Activated CD4-positive, CD25-positive, alpha-beta regulatory T cell (primary cell): ENCODE measurements at regions not wholly inside any gene's neighbourhood (a gene's known extent, or its start where the extent isn't known, plus 50 kb on each side); places are given as distances from the start of the nearest gene placed in this dataset.
"Not testable (repeated sequence)": the region's sequence is repeated elsewhere in the genome, so short reads cannot be mapped to it uniquely, and the experiment has no call there.

Experiments used
- DNase-seq, 4 experiments: peaks; one replicate each; lab custom pipeline; 2025; lab: John Stamatoyannopoulos, UW

- no peak for DNase-seq
Observed at GRCh38 chr21:15203740-15204139, 138.9 kb upstream of the NRIP1 start.

GRCh38 chr21:15204140-15204969, 139.6 kb upstream of the NRIP1 start:
- no peak for DNase-seq

GRCh38 chr21:15204970-15205286, 140.1 kb upstream of the NRIP1 start:
- DNase-seq = no peak

GRCh38 chr21:15206514-15206913, 141.7 kb upstream of the NRIP1 start:
- no peak for DNase-seq

DNA sequence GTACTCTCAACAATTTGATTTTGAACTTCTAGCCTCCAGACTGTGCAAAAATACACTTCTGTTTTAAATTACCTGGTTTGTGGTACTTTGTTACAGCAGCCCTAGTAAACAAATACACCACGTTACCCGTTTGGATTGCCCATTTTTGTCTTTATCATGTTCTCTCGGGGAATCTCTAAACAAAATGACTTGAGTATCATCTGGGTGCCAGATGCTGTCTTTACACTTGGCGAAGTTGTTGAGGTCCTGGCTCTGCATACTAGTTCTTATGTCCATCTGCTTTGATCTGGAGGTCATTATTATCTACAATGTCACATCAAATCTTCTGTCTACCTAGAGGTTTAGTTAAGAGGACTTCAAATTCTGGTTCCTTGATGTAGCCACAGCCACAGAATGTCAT, 142.4 kb upstream of the NRIP1 start:
- DNase-seq = no peak

- DNase-seq = no peak
Observed at GRCh38 chr21:15207635-15208370, 143.0 kb upstream of the NRIP1 start.

DNA sequence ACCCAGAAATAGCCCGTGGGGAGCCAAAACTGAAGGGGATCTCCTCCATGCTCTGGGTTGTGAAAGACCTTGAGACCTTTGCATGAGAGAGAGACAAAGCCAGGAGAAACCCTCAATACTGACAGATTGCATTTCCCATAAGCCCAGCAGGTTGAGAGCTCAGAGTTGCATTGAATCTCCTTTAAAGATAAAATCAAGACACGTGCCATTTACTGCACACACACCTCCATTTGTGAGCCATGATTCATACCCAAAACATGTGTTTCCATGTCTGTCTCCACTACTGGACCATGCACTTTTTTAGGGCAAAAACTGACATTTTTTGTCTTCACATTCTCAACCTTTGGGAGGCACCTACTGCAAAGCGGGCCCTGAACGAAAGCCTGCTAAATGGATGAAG, 144.0 kb upstream of the NRIP1 start:
- no peak for DNase-seq

DNA sequence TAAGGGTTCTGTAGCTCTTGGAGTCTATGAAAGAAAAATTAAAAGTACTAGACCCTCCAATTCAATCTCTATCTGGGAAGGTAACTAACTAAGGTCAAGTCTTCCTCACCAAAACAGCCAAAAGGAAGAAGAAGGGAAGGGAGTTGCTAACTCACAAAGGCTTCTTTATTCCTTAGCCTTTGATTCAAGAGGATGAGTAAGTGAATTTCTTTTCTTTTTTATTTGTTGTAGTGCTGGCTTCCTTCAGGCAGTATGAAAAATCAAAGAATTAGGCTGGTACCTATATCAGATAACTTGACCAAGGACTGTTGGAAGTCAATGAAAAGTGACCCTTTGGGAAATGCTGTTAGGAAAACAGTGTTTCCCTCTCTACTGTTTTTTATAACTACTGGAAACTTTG, 144.4 kb upstream of the NRIP1 start:
- DNase-seq = no peak

DNA sequence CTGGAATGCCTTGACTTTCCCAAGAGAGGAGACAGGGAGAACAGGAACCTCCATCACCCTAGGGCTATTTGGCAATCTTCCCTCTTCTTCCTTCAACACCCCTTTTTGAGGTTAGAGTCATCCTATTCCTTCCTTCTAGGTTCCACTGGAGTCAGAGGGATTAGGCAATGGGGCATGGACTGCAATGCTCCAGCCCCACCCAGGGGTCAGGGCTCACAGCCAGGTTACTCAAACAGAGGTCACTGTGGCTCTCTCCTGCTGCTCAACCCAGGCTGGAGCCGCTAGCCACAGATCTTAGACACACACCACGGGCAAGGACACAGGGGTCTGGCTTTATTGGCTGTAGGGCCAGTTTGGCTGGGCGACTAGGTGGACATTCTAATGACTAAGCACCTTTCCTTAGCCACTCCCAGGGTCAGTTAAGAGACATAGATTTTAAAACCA, 145.5 kb upstream of the NRIP1 start:
- no peak for DNase-seq

GRCh38 chr21:15211491-15212133, 146.8 kb upstream of the NRIP1 start:
- no peak for DNase-seq

DNA sequence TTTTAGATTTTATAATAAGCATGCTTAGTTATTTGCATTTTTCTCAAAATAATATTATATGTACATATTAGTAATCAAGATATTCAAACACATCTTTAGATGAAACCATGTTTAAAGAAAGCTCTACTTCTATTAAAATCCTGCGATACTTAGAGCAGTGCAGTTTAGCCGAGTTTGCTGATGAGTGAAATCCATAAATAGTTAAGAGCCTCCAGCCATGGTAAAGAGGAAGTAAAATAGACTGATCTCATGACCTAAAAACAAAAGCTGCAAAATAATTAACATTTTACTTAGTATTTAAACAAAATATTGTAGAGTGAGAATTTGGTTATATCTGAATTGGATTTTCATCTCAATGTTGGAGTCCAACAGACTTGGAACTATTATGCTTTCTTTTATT, 147.4 kb upstream of the NRIP1 start:
- no peak for DNase-seq

GRCh38 chr21:15218476-15218875, 153.7 kb upstream of the NRIP1 start:
- DNase-seq = not testable (repeated sequence)

- no peak for DNase-seq
Observed at GRCh38 chr21:15219039-15219438, 154.2 kb upstream of the NRIP1 start.

DNA sequence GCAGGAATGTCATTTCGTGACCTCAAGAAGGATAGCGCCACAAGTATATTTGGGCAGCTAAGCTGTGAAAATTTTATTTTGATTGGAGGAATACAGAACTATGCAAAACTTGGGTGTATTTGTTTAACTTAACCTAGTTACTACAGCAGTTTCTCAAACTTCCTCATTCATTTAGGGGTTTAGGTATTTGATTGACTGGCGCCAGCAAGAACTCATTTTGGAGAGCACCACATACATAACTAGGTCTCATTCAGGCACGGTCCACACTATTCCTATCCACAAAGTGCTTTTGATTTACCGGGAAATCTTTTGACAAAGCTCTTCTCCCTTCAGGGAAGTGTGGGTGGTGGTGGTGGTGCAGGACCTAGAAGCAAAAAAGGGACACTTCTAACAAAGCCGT, 155.1 kb upstream of the NRIP1 start:
- DNase-seq = no peak

GRCh38 chr21:15221799-15222386, 157.1 kb upstream of the NRIP1 start:
- DNase-seq = no peak

- DNase-seq = no peak
Observed at GRCh38 chr21:15222707-15223106, 157.9 kb upstream of the NRIP1 start.

DNA sequence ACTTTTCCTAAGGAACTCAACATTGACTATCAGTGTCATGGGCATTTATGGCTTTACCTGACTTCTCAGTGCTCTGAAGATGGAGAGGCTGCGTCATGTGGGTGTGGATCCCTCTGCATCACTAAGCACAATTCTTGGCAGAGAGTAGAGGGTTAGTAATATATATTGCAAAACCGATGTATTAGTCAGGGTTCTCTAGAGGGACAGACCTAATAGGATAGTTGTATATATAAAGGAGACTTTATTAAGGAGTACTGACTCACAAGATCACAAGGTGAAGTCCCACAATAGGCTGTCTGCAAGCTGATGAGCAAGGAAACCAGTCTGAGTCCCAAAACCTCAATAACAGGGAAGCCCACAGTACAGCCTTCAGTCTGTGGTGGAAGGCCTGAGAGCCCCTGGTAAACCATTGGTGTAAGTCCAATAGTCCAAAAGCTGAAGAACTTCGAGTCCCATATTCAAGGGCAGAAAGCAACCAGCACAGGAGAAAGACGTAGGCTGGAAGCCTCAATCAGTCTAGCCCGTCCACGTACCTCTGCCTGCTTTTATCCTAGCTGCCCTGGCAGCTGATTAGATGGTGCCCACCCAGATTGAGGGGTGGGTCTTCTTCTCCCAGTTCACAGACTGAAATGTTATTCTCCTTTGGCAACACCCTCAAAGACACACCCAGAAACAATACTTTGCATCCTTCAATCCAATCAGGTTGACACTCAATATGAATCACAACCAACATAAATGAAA, 159.7 kb upstream of the NRIP1 start:
- no peak for DNase-seq

DNA sequence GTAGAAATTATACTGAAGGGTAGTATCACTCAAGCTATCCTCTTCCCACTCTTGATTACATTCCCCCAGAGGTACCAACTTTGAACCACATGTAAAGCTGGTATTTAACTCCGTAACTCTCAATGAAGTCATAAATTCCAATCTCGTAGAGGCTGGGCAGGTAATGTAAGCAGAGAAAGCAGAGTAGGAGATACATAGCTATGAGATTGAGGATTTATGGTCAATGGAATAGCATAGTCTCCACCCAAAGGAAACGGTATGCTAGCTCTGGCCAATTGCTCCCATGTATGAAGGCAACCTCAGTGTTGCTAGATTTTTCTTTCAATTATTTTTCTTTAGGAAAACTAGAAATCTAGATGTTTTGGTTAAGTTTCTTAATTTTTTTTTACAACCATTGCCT, 163.1 kb upstream of the NRIP1 start:
- no peak for DNase-seq

GRCh38 chr21:15229390-15229789, 164.6 kb upstream of the NRIP1 start:
- DNase-seq = no peak

DNA sequence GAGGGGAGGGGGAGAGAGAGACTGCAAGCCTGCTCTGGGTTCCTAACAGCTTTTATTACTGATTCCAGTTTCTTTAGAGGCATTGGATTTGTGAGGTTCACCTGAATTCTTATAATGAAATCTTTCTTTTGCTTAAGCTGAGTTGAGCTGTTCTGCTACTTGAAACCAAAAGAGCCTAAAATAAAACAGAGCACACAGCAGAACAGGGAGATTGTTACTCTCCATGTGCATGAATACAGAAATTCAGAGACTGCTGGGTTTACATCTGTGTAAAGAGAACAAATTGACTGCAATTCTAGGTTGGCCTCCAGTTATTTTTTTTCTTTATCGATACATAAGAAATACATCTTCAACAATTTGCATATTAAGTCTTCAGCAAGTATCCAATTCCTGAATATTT, 168.8 kb upstream of the NRIP1 start:
- no peak for DNase-seq

DNA sequence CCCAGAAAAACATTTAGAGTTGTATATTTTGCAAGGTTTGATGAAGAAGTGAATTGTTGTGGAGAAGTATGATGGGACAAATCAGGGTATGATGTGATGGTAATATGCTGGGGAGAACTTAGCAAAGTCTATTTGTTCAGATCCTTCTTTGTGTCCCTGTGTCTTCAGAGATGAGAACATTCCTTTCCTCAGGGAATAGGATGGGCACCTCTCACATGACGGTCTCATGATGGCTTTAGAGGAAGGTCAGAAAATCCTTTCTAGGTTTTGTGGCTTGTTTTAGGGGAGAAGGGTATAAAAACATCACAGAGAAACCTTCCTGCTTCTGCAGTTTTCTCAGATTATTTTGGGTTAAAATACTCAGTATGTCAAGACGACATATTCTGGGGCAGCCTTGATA, 171.3 kb upstream of the NRIP1 start:
- DNase-seq = no peak

GRCh38 chr21:15240848-15241247, 176.0 kb upstream of the NRIP1 start:
- DNase-seq = no peak
